Gastrocnemius medialis (tissue), 4 donors: ENCODE measurements at regions not wholly inside any gene's neighbourhood (a gene's known extent, or its start where the extent isn't known, plus 50 kb on each side); places are given as distances from the start of the nearest gene placed in this dataset.

ENCODE experiments used
- ATAC-seq, 2 donors: fragments of 150-250 bp; one replicate each; pipeline ENCODE4 v1.9.1; 2016
- DNase-seq, 2 donors: peaks; one replicate each; pipeline ENCODE4 v3.0.0-alpha.2; 2019
- H3K27ac ChIP-seq, 4 donors: fragments of 200-600 bp; sonication (generic); 1 replicate in 1 of 4; 2 replicates in 3 of 4; pipeline ENCODE4 v1.5.1; 2016 to 2018; ENCODE audit warnings: mild to moderate bottlenecking in 2 of 4, moderate library complexity in 1 of 4
- H3K27me3 ChIP-seq, 3 donors: fragments of 200-600 bp; sonication (generic) in 2 of 3; 1 replicate in 1 of 3; 2 replicates in 2 of 3; pipeline versions ENCODE4 v1.5.1 to v1.6.0; 2016 to 2019; ENCODE audit warnings: mild to moderate bottlenecking in 1 of 3, moderate library complexity in 1 of 3
- H3K36me3 ChIP-seq, 2 donors: fragments of 200-600 bp; sonication (generic) in 1 of 2; one replicate each; pipeline ENCODE4 v1.5.1; 2017 to 2018
- H3K4me1 ChIP-seq, 2 donors: fragments of 200-600 bp; sonication (generic) in 1 of 2; one replicate each; pipeline ENCODE4 v1.5.1; 2016 to 2017; ENCODE audit warnings: mild to moderate bottlenecking in 2 of 2
- H3K4me3 ChIP-seq, 4 donors: fragments of 200-600 bp; sonication (generic) in 3 of 4; 1 replicate in 1 of 4; 2 replicates in 3 of 4; pipeline ENCODE4 v1.5.1; 2016 to 2019; ENCODE audit warnings: mild to moderate bottlenecking in 2 of 4
- H3K9me3 ChIP-seq, 3 donors: fragments of 200-600 bp; sonication (generic) in 2 of 3; 1 replicate in 1 of 3; 2 replicates in 2 of 3; pipeline ENCODE4 v1.5.1; 2016 to 2019
- CTCF ChIP-seq, 5 experiments: fragments of 450-650 bp in 3 of 5; fragments of 200-600 bp in 2 of 5; sonication (generic) in 2 of 5; IDR thresholded peaks in 4 of 5; conservative IDR thresholded peaks in 1 of 5; 1 replicate in 4 of 5; 2 replicates in 1 of 5; pipeline ENCODE4 v1.5.1; 2016 to 2019; ENCODE audit warnings: antibody characterized with exemption in 5 of 5, mild to moderate bottlenecking in 3 of 5, moderate library complexity in 3 of 5
- POLR2A ChIP-seq, 2 donors: fragments of 450-650 bp; IDR thresholded peaks; one replicate each; pipeline ENCODE4 v1.6.1; 2017; ENCODE audit warnings: antibody characterized with exemption in 2 of 2, mild to moderate bottlenecking in 2 of 2, moderate library complexity in 2 of 2
- in situ Hi-C, 4 donors: fragments of 200-750 bp; cut with MboI; loops; one replicate each; pipeline versions ENCODE4 v1.15.0 to v1.8.0; 2017; ENCODE audit warnings: low sequenced_read_pairs in 4 of 4
- intact Hi-C: fragments of 100-400 bp; cut with DNase I; formaldehyde crosslinking; loops from one replicate; pipeline ENCODE4 v1.15.1; 2023; ENCODE audit warnings: low total_unique reads

- DNase-seq = no peak
- in situ Hi-C loops = no loop called here
Measured at GRCh38 chr4:162232349-162232748, 68.5 kb upstream of the FSTL5 start.

DNA sequence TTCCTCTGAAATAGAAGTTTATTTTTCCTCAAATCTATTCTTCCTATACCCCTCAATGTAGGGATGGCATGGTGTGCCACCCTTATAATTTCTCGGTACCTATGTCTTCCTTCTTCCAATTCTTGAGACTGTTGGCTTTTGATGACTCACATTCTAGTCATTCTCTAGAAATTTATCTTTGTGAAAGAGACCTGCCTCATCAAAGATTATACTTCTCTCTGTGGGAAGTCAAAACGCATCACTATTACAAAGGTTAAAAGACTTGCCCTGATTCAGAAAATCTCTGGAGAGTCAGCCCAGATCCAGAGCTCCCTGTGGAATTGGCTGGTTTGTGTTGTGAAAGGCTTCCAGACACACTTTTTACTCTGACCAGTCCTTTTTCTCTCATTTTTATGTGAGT lies 65.9 kb upstream of the FSTL5 start:
- Histone ChIP-seq H3K4me3 (no peak overlapping the region), H3K36me3 (no peaks in the 10 kb centered on the region), H3K27me3 (no peaks in the 10 kb centered on the region), H3K9me3 (no peaks in the 10 kb centered on the region), H3K4me1 (no peaks in the 10 kb centered on the region), H3K27ac (no peak overlapping the region)
- intact Hi-C loops = no loop called here
- in situ Hi-C loops = no loop called here
- TF ChIP-seq CTCF (IDR thresholded peaks at IDR 0.05 in 4 of 5, conservative IDR thresholded peaks at IDR 0.05 in 1 of 5) = no peak
- TF ChIP-seq POLR2A (IDR thresholded peaks at IDR 0.05) = no peak
- DNase-seq = no peak
- no peak for ATAC-seq

More at GRCh38 chr4:162232349-162232748, 68.5 kb upstream of the FSTL5 start:
- no peak overlapping the region for H3K4me3 ChIP-seq
- no peak for TF ChIP-seq CTCF (IDR thresholded peaks at IDR 0.05 in 4 of 5, conservative IDR thresholded peaks at IDR 0.05 in 1 of 5)
- TF ChIP-seq POLR2A (IDR thresholded peaks at IDR 0.05) = no peak
- no peaks in the 10 kb centered on the region for H3K9me3 ChIP-seq
- intact Hi-C loops = no loop called here
- H3K4me1 ChIP-seq = no peaks in the 10 kb centered on the region
- H3K27me3 ChIP-seq = no peaks in the 10 kb centered on the region
- no peak overlapping the region for H3K27ac ChIP-seq
- no peaks in the 10 kb centered on the region for H3K36me3 ChIP-seq
- ATAC-seq = no peak

DNA sequence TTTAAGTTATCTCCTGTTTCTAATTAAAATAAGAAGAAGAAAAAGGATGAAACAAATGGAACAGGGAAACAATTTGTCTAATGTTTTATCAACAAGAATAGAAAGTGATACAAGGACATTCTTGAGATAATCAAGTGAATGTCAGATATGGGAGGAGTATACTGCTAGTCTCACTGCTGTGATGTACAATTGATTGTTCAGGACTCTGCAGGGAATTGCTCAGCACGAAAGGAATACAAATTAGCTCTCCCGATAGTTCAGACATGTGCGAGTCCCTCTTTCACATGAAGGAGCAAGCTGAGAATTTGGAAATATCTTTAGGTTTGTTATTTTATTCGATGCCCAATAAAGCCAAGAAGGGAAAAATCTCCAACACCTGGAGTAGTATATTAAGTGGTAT lies 57.3 kb upstream of the FSTL5 start:
- Histone ChIP-seq H3K36me3 (no peaks in the 10 kb centered on the region), H3K4me3 (no peak overlapping the region), H3K9me3 (no peaks in the 10 kb centered on the region), H3K27me3 (no peaks in the 10 kb centered on the region), H3K4me1 (no peaks in the 10 kb centered on the region), H3K27ac (no peak overlapping the region)
- DNase-seq = no peak
- intact Hi-C loops (no loop called here), in situ Hi-C loops (no loop called here)
- TF ChIP-seq POLR2A (IDR thresholded peaks at IDR 0.05) (no peak), CTCF (IDR thresholded peaks at IDR 0.05 in 4 of 5, conservative IDR thresholded peaks at IDR 0.05 in 1 of 5) (no peak)
- no peak for ATAC-seq
